ENCODE measurements at regions not wholly inside any gene's neighbourhood (a gene's known extent, or its start where the extent isn't known, plus 50 kb on each side); places are given as distances from the start of the nearest gene placed in this dataset.

GRCh38 chr6:104407957-104408356, 451.8 kb downstream of the HACE1 start:
- DNase-seq (ENCODE audit: low spot score) (no peak), ATAC-seq (no peak)
- no peaks in the 10 kb centered on the region for H3K9me3 Mint-ChIP-seq
- no peak for TF ChIP-seq JUN (CRISPR knock-in tag; IDR thresholded peaks at IDR 0.05)
- TF ChIP-seq ELF4 (CRISPR knock-in tag; IDR thresholded peaks at IDR 0.05; ENCODE audit: low read depth), result no peak
- no peak for TF ChIP-seq GABPB1 (CRISPR knock-in tag; IDR thresholded peaks at IDR 0.05)
- TF ChIP-seq KAT7 (CRISPR knock-in tag; IDR thresholded peaks at IDR 0.05; ENCODE audit: borderline replicate concordance), result no peak
- TF ChIP-seq USF1 (CRISPR knock-in tag; IDR thresholded peaks at IDR 0.05), result no peak
- ChIA-PET CTCF (interaction anchor here (0.7 kb wide), 1 partner anchor 58 kb away, joined by 4 read pairs; no protein-coding TSS in a partner anchor), POLR2A (no interaction called here)
- H3K4me3 Mint-ChIP-seq, result no peak overlapping the region
- no peaks in the 10 kb centered on the region for H3K36me3 Mint-ChIP-seq
- H3K27me3 Mint-ChIP-seq (ENCODE audit: low read depth), result no peaks in the 10 kb centered on the region
- H3K27ac Mint-ChIP-seq, result no peak overlapping the region
- H3K4me1 Mint-ChIP-seq, result peaks cover 12% of the 10 kb centered on the region

GRCh38 chr6:104404377-104404776, 455.3 kb downstream of the HACE1 start:
- Mint-ChIP-seq H3K4me3 (no peak overlapping the region), H3K27me3 (ENCODE audit: low read depth) (no peaks in the 10 kb centered on the region), H3K36me3 (no peaks in the 10 kb centered on the region), H3K27ac (no peak overlapping the region), H3K9me3 (no peaks in the 10 kb centered on the region), H3K4me1 (peaks cover 17% of the 10 kb centered on the region)
- ATAC-seq (no peak), DNase-seq (ENCODE audit: low spot score) (no peak)
- CTCF ChIA-PET, result no interaction called here
- TF ChIP-seq CTCF (IDR thresholded peaks at IDR 0.05) (no peak), ATF1 (CRISPR knock-in tag; IDR thresholded peaks at IDR 0.05) (no peak), ZNF317 (CRISPR knock-in tag; IDR thresholded peaks at IDR 0.05; ENCODE audit: borderline replicate concordance, low read depth) (no peak), NFYB (CRISPR knock-in tag; conservative IDR thresholded peaks at IDR 0.05; ENCODE audit: low read depth) (no peak), HMGA2 (CRISPR knock-in tag; IDR thresholded peaks at IDR 0.05) (no peak)
- POLR2A ChIA-PET, result no interaction called here

GRCh38 chr6:104402572-104402971, 457.1 kb downstream of the HACE1 start:
- no peaks in the 10 kb centered on the region for H3K27me3 Mint-ChIP-seq (ENCODE audit: low read depth)
- H3K27ac Mint-ChIP-seq, result no peak overlapping the region
- ChIA-PET POLR2A (no interaction called here), CTCF (no interaction called here)
- DNase-seq (ENCODE audit: low spot score), result no peak
- no peaks in the 10 kb centered on the region for H3K9me3 Mint-ChIP-seq
- no peak for ATAC-seq
- no peak overlapping the region for H3K4me3 Mint-ChIP-seq
- H3K36me3 Mint-ChIP-seq, result no peaks in the 10 kb centered on the region
- H3K4me1 Mint-ChIP-seq, result peaks cover 7% of the 10 kb centered on the region
- TF ChIP-seq RORB (CRISPR knock-in tag; IDR thresholded peaks at IDR 0.05) (no peak), HMGXB4 (CRISPR knock-in tag; IDR thresholded peaks at IDR 0.05) (no peak), ZNF396 (CRISPR knock-in tag; IDR thresholded peaks at IDR 0.05; ENCODE audit: borderline replicate concordance) (no peak), ZNF425 (CRISPR knock-in tag; conservative IDR thresholded peaks at IDR 0.05) (no peak), ZMAT4 (CRISPR knock-in tag; IDR thresholded peaks at IDR 0.05) (no peak), RELA (CRISPR knock-in tag; IDR thresholded peaks at IDR 0.05; ENCODE audit: borderline replicate concordance) (no peak), TCF7 (CRISPR knock-in tag; IDR thresholded peaks at IDR 0.05; ENCODE audit: low read depth) (no peak), SMAD4 (CRISPR knock-in tag; IDR thresholded peaks at IDR 0.05) (no peak), ZNF263 (CRISPR knock-in tag; IDR thresholded peaks at IDR 0.05; ENCODE audit: low read depth) (no peak), CBFB (CRISPR knock-in tag; IDR thresholded peaks at IDR 0.05; ENCODE audit: low read depth) (no peak), MYBL2 (CRISPR knock-in tag; IDR thresholded peaks at IDR 0.05) (no peak), ZNF317 (CRISPR knock-in tag; IDR thresholded peaks at IDR 0.05; ENCODE audit: borderline replicate concordance, low read depth) (no peak), IRF2 (CRISPR knock-in tag; IDR thresholded peaks at IDR 0.05; ENCODE audit: borderline replicate concordance, low read depth) (no peak), E2F1 (CRISPR knock-in tag; IDR thresholded peaks at IDR 0.05) (no peak), ATF2 (CRISPR knock-in tag; IDR thresholded peaks at IDR 0.05; ENCODE audit: borderline replicate concordance, low read depth) (no peak), ZNF232 (CRISPR knock-in tag; IDR thresholded peaks at IDR 0.05) (no peak)

Data from WTC11 (cell line).